ENCODE measurements at regions not wholly inside any gene's neighbourhood (a gene's known extent, or its start where the extent isn't known, plus 50 kb on each side); places are given as distances from the start of the nearest gene placed in this dataset.

DNA sequence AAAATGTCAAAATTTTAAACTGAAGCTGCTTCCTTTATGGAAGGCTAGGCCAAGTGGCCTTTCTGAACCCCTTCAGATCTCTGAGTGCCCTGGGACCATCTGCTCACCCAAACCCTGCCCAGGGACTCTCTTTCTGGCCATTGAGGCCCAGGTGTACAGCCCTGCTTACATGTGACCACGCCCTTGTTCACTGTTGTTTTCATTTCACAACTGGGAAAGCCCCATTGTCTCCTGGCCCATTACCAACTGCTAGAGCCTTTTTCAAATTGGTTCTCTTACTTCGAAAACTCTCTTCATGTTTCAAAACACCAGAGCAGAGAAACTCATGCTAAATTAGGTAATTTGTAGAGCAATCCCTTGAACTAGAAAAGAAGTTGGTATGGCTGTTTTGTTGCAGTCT, 219.5 kb upstream of the TANK start:
- 81% methylated on average over 2 of the region's 2 CpGs for WGBS
- Histone ChIP-seq H3K4me1 (ENCODE audit: insufficient read depth) (no peaks in the 10 kb centered on the region), H3K27ac (ENCODE audit: low read depth) (no peak overlapping the region), H3K36me3 (ENCODE audit: insufficient read depth) (no peaks in the 10 kb centered on the region), H3K4me3 (ENCODE audit: low read depth, low read length) (no peak overlapping the region)
- DNase-seq (ENCODE audit: extremely low spot score), result no peak

GRCh38 chr2:160941290-160941846, 218.9 kb upstream of the TANK start:
- Histone ChIP-seq H3K4me3 (ENCODE audit: low read depth, low read length) (no peak overlapping the region), H3K27ac (ENCODE audit: low read depth) (no peak overlapping the region), H3K36me3 (ENCODE audit: insufficient read depth) (no peaks in the 10 kb centered on the region), H3K4me1 (ENCODE audit: insufficient read depth) (no peaks in the 10 kb centered on the region)
- DNase-seq (ENCODE audit: extremely low spot score), result no peak
- WGBS, result 86% methylated on average over 1 of the region's 1 CpG

DNA sequence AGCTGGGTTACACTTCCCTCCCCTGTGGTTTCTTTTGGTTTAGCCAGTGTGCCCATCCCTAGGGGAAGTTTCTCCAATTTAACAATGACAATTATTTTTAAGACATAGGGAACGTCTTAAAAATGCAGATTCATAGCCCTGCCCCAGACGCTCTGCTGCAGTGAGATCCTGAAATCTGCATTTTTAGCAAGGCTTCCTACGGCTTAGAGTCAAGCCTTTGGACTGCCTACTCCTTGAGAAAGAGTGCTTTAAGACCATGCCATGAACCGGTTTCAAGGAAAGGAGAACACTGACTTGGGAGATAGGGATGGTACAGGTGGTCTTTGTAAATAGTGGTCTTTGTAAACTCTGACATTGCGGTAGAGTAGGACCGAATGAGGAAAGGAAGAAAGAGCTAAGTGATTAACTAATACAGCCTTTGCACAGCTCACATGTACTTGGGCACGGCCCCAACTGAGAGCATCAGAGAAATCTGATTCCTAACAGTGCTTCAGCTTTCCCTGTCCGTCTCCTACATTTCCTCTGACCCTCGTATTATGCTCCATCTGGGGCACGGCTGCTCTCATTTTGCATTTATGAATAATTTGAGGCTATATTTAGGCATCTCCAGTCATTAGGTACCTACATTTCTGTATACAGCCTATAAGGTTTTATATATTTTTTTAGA, 217.6 kb upstream of the TANK start:
- Histone ChIP-seq H3K4me1 (ENCODE audit: insufficient read depth) (no peaks in the 10 kb centered on the region), H3K36me3 (ENCODE audit: insufficient read depth) (no peaks in the 10 kb centered on the region), H3K4me3 (ENCODE audit: low read depth, low read length) (no peak overlapping the region), H3K27ac (ENCODE audit: low read depth) (no peak overlapping the region)
- WGBS, result 70% methylated on average over 10 of the region's 10 CpGs
- no peak for DNase-seq (ENCODE audit: extremely low spot score)

DNA sequence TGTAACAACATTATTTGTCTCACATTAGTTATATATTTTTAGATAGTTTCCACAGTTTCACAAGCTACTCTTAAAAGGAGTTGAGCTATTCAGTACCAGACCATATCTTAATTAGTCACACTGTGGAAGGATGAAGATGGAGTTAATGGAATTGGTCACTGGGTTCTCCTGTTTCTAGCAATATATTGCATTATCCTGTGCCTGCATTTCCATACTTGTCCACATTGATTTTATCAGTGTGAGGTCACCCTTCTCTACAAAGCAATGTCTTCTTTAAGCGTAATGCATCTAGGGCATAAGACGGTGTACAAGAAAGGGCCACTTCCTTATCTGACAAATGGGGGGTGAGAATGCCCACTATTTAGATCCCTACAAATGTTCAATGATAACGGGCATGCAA, 216.8 kb upstream of the TANK start:
- H3K4me3 ChIP-seq (ENCODE audit: low read depth, low read length), result no peak overlapping the region
- H3K27ac ChIP-seq (ENCODE audit: low read depth), result no peak overlapping the region
- 95% methylated on average over 3 of the region's 3 CpGs for WGBS
- no peaks in the 10 kb centered on the region for H3K36me3 ChIP-seq (ENCODE audit: insufficient read depth)
- H3K4me1 ChIP-seq (ENCODE audit: insufficient read depth), result no peaks in the 10 kb centered on the region
- no peak for DNase-seq (ENCODE audit: extremely low spot score)

GRCh38 chr2:160952464-160953254, 207.6 kb upstream of the TANK start:
- H3K4me1 ChIP-seq (ENCODE audit: insufficient read depth), result no peaks in the 10 kb centered on the region
- DNase-seq (ENCODE audit: extremely low spot score), result no peak
- H3K4me3 ChIP-seq (ENCODE audit: low read depth, low read length), result no peak overlapping the region
- H3K36me3 ChIP-seq (ENCODE audit: insufficient read depth), result no peaks in the 10 kb centered on the region
- 24% methylated on average over 10 of the region's 10 CpGs for WGBS
- peak overlapping the region; percentile 64 for H3K27ac ChIP-seq (ENCODE audit: low read depth)

DNA sequence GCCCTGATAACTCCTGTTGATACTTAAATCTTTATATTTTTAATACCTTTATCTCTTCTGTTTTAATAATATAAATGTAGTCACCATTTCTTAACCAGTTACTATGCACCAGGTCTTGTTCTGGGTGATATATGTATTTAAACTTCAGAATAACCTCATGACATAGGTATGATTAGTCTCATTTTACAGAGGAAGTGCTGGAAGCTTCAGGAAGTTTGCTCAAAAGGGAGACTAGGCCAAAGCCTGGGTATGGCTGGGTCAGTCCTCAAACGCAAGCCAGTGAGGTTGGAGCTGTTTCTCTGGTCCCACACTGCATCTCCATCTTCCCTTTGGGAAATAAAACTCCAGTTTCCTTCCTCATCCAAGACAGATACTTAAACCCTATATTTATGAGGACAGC, 204.7 kb upstream of the TANK start:
- Histone ChIP-seq H3K36me3 (ENCODE audit: insufficient read depth) (no peaks in the 10 kb centered on the region), H3K27ac (ENCODE audit: low read depth) (no peak overlapping the region), H3K4me1 (ENCODE audit: insufficient read depth) (no peaks in the 10 kb centered on the region), H3K4me3 (ENCODE audit: low read depth, low read length) (no peak overlapping the region)
- no peak for DNase-seq (ENCODE audit: extremely low spot score)
- WGBS, result 89% methylated on average over 1 of the region's 1 CpG

DNA sequence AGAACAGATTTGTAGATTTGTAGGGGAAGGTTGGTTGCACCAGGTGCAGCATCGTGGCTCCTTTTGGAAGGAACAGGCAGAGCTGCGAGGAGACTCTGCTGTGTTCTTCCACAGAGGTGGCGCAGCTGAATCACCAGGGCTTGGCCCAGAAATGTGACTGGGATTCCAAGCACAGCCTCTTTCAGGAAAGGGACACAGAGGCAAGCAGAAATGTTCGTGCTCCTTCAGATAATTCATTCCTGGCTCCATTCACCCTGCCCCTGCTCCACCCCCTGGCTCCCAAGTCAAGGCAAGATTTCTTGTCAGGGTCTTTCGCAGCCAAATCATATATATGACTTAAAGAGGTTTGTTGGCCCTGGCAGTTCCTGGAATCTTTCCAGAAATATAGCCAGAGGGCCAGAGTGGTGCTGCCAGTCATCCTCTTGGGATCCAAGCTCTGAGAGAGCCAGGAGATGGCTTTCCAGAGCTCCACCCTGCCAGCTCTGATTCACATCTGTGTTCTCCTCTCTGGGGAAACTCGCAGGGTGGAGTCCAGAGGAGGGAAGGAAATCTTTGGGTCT, 203.9 kb upstream of the TANK start:
- DNase-seq (ENCODE audit: extremely low spot score), result no peak
- Histone ChIP-seq H3K4me3 (ENCODE audit: low read depth, low read length) (no peak overlapping the region), H3K4me1 (ENCODE audit: insufficient read depth) (no peaks in the 10 kb centered on the region), H3K36me3 (ENCODE audit: insufficient read depth) (no peaks in the 10 kb centered on the region), H3K27ac (ENCODE audit: low read depth) (no peak overlapping the region)
- 79% methylated on average over 6 of the region's 6 CpGs for WGBS

- DNase-seq (ENCODE audit: extremely low spot score), result no peak
- Histone ChIP-seq H3K36me3 (ENCODE audit: insufficient read depth) (no peaks in the 10 kb centered on the region), H3K4me3 (ENCODE audit: low read depth, low read length) (no peak overlapping the region), H3K27ac (ENCODE audit: low read depth) (no peak overlapping the region), H3K4me1 (ENCODE audit: insufficient read depth) (no peaks in the 10 kb centered on the region)
- WGBS, result 74% methylated on average over 3 of the region's 3 CpGs
Measured at GRCh38 chr2:160963957-160964356, 196.3 kb upstream of the TANK start.

DNA sequence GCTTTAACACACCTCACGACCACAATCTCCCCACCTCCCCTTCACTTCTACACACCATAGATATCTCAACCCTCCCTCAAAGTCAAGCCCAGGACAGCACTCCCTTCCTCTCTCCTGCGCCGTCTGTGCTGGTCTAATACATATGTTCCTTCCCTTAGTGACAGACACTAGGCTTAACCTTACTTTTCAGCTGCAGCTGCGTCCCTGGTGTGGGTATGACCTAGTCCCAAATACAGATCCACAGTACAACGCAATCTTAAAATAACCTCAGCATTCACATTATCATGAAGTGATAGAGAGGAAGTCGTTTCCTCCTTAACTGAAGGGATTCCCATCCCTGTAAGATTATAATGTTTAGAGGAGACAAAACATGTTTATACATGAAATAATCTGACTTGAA, 192.7 kb upstream of the TANK start:
- no peak overlapping the region for H3K4me3 ChIP-seq (ENCODE audit: low read depth, low read length)
- no peaks in the 10 kb centered on the region for H3K4me1 ChIP-seq (ENCODE audit: insufficient read depth)
- DNase-seq (ENCODE audit: extremely low spot score), result no peak
- H3K36me3 ChIP-seq (ENCODE audit: insufficient read depth), result no peaks in the 10 kb centered on the region
- 56% methylated on average over 6 of the region's 6 CpGs for WGBS
- H3K27ac ChIP-seq (ENCODE audit: low read depth), result no peak overlapping the region

DNA sequence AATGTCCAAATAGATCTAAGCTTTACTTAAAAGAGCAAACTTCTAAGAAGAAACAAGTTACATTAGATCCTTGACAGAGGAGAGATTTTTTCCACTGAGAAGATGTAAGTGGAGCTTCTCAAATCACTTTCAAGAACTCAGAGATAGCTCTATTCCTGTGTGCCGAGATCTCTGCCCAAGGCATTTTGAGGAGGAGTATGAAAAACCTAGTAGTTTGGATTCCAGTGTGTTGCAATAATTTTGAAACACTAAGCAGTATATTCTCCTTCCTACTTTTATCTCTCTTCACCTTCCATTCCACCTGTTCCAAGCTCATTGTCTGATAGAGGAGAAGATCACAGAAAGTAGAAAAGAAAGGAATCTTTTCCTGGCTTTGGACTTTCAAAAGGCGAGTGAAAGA, 192.0 kb upstream of the TANK start:
- WGBS, result 49% methylated on average over 2 of the region's 2 CpGs

GRCh38 chr2:160970052-160970965, 189.9 kb upstream of the TANK start:
- H3K4me1 ChIP-seq (ENCODE audit: insufficient read depth), result no peaks in the 10 kb centered on the region
- peak overlapping the region; percentile 9 for H3K4me3 ChIP-seq (ENCODE audit: low read depth, low read length)
- peak; percentile 81 for DNase-seq (ENCODE audit: extremely low spot score)
- H3K36me3 ChIP-seq (ENCODE audit: insufficient read depth), result no peaks in the 10 kb centered on the region
- peak overlapping the region; percentile 23 for H3K27ac ChIP-seq (ENCODE audit: low read depth)
- WGBS, result 6% methylated on average over 3 of the region's 3 CpGs

More for the DNA sequence above, 192.0 kb upstream of the TANK start:
- H3K36me3 ChIP-seq (ENCODE audit: insufficient read depth), result no peaks in the 10 kb centered on the region
- no peak for DNase-seq (ENCODE audit: extremely low spot score)
- no peaks in the 10 kb centered on the region for H3K4me1 ChIP-seq (ENCODE audit: insufficient read depth)
- no peak overlapping the region for H3K27ac ChIP-seq (ENCODE audit: low read depth)
- H3K4me3 ChIP-seq (ENCODE audit: low read depth, low read length), result no peak overlapping the region

DNA sequence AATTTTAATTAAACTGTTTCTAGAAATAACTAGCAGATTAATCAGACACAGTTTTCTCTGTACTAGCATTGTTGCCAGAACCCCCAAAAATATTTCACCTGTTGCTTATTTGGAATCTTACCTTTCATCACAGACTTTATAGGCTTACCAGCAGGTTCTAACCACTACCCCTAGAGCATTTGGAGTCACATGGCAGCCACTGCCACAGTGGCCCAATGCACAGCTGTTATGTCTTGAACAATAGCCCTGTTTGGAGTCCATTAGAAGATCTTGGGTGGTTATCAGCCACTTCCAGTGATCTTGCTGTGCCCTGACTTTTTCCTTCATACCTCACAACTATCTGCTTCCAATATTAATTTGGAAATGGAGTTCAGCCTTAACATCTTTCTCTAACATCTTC, 186.2 kb upstream of the TANK start:
- Histone ChIP-seq H3K27ac (ENCODE audit: low read depth) (no peak overlapping the region), H3K36me3 (ENCODE audit: insufficient read depth) (no peaks in the 10 kb centered on the region), H3K4me3 (ENCODE audit: low read depth, low read length) (no peak overlapping the region), H3K4me1 (ENCODE audit: insufficient read depth) (no peaks in the 10 kb centered on the region)
- DNase-seq (ENCODE audit: extremely low spot score), result no peak

- H3K36me3 ChIP-seq (ENCODE audit: insufficient read depth), result no peaks in the 10 kb centered on the region
- no peak for DNase-seq (ENCODE audit: extremely low spot score)
- no peaks in the 10 kb centered on the region for H3K4me1 ChIP-seq (ENCODE audit: insufficient read depth)
- 70% methylated on average over 4 of the region's 4 CpGs for WGBS
- no peak overlapping the region for H3K27ac ChIP-seq (ENCODE audit: low read depth)
- H3K4me3 ChIP-seq (ENCODE audit: low read depth, low read length), result no peak overlapping the region
Measured at GRCh38 chr2:160974803-160975202, 185.4 kb upstream of the TANK start.

Measured in urinary bladder (tissue), 3 donors.